Stimulated activated naive CD8-positive, alpha-beta T cell treated with anti-CD3 and anti-CD28 coated beads, Interleukin-15, Interleukin-2, amounts not matched to agents 100 U/mL and 50 U/mL, for 24 hours (primary cell): ENCODE measurements at regions not wholly inside any gene's neighbourhood (a gene's known extent, or its start where the extent isn't known, plus 50 kb on each side); places are given as distances from the start of the nearest gene placed in this dataset.
A peak's percentile ranks its signal among the peaks of the same experiment; 100 is the strongest.

Source experiments
- ATAC-seq: fragments of 150-1000 bp; cut with Tn5 transposase; one replicate; pipeline ENCODE4 v1.10.0; 2021
- DNase-seq: peaks from one replicate; pipeline ENCODE4 v3.0.0; 2021

DNA sequence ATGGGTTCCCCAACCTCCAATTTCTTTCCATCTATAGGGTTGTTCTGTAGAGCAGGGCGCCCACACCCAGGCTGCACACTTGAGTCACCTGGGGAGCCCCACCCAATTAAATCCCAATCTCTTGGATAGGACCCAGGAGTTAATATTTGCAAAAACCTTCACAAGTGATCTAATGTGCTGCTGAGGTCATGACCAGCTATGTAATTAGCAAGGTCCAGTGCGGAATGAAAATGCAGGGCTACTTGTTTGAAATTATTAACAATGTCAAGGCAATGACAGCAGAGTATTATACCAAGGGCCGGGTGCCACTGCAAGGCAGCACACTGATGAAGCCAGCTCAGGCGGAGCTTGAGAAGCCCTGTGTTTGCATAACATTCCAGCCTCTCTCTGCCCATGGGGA, 302.7 kb downstream of the MAF start:
- ATAC-seq (no peak), DNase-seq (no peak)

DNA sequence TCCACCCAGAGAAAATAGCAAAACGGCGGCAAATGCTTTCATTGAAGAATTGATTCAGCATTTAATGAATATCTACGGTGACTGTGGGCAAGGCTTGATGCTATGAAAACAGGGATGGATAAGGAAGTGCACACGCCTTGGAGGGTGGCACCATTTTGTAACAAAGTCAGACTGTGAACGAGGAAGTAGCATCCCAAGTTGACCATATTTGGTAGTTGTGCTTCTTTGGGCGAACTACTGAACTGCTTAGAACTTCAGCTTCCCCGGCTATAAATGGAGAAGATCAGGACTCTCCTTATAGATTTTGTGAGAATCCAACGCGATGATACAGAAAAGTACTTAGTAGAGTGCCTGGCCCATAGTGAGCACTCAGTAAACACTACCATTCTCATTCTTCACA, 303.2 kb downstream of the MAF start:
- DNase-seq = no peak
- ATAC-seq = no peak

DNA sequence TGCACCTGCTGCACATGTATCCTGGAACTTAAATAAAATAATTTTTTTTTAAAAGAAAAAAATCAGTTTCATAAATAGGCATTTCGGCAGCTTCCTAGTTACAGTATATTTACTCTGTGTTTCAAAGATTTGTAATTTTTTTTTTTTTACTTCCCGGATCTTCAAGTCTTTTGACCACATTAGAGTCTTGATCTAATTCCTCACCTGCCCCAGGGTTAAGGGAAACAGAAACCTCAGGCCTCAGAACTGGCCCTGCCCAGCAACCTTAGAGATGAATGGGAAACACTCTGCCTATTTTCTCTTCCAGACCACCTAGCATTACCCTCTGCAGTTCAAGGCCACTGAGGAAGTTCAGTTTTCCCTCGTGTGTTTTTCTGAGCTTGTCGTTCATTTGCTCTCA, 304.0 kb downstream of the MAF start:
- ATAC-seq = no peak

DNA sequence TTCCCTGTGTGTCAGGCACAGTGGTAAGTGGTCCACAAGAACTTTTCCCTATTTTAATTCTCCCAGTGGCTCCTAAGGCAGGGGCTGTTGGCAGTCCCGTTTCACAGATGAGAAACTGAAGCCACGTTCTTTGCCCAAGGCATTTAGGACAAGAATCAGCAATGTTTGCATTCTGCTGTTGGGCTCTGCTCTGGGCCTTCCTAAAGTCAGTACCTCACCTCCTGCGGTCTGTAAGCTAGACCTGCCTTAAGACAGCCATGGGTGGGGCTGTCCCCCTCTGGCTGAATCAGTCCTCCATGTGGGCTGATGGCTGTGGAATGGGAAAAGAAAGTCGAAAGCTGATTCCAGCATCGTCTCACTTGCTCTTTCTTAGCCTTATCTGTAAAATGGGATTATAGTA, 304.8 kb downstream of the MAF start:
- ATAC-seq = no peak
- no peak for DNase-seq

More for the DNA sequence above, 304.0 kb downstream of the MAF start:
- no peak for DNase-seq

DNA sequence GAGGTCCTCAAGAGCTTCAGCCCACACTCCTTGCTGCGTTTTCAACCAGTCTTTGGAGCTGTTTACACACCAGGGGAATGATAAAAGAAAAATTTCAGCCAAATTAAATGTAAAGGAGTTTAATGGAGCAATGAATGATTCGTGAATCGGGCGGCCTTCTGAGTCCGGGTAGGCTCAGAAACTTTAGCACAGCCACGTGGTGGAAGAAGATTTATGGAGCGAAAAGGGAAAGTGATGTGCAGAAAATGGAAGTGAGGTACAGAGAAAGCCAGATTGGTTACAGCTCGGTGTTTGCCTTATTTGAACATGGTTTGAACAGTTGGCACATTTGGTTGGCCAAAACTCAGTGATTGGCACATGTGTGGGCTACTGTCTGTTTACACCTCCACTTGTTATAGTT, 305.4 kb downstream of the MAF start:
- ATAC-seq (no peak), DNase-seq (no peak)

DNA sequence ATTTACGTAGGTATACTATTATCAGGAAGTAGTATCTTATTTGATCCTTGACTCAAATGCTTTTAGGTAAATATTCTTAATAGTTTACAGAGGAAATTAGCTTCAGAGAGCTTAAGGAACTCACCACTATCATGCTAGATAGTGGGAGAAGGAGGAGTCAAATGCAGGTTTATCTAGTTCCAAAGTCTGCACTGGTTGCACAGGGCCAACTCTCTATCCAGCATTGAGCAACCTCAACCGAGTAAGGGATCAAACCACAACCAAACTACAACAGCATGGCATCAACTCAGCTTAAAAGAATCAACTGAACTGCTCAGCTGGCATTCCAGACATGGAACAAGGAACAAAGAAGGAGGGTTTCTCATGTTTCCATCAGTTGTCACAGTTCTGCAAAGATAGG, 306.0 kb downstream of the MAF start:
- DNase-seq = no peak
- no peak for ATAC-seq

DNA sequence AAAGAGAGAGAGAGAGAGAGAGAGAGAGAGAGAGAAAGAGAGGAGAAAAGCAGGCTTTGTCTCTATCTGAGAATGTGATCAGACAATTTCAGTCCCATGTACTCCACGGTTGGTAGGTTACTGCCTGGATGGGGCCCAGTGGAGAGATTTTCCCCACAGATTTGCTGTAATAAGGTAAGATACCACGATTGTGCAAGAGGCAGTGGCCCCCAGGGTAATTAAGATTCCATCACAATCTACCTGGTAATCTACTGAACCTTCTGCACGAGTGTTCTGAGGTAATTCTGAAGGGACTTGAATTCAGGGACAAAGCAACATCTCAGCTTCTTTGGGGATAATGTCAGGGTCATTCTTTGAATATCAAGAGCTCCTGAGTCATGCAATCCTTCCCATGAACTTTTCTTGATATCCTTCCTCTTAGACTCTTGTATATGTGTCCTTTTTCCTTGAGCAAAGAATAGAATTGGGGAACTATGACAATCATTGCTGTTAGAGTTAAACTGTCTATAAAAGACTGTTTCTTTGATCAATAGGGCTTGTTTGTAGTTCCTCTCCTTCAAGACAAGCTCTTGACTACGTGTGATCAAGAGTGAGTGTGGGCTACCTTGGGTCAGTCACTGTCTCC, 306.6 kb downstream of the MAF start:
- ATAC-seq = no peak
- DNase-seq = no peak

DNA sequence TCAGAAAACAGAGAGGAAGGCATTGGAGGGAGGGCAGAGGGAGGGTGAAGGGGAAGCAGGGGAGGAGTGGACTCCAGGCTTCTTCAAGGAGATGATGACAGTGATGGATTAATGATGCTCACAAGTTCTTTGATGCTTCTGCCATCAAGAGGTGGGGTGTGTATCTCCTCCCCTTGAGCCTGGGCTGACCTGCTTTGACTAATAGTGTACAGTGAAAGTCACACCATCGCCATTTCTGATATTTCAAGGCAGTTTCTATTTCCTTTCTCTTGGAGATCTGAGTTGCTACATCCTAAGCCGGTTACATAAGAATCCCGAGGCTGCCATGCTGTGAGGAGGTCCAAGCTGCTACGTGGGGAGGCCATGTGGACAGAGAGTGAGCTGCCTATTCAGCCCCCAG, 312.5 kb downstream of the MAF start:
- no peak for DNase-seq
- ATAC-seq = peak; percentile 38

DNA sequence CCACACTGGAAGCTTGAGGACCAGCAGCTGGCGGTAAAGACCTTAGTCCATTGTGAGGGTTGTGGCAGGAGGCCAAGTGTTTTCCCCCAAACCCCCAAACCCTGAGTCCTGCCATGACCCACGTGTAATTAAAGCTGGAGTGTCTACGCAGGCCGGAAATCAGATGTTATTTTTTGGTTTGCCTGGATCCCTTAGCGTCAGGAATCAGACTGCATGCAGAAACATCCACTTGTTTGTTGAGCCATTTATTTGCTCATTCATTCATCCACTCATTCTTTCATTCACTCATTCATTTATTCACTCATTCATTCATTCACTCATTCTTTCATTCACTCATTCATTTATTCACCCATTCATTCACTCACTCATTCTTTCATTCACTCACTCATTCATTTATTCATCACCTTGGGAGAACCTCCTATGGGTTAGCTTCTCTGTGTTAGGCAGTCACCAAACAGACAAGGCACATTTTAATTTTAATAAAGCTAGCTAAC, 313.1 kb downstream of the MAF start:
- ATAC-seq = no peak

DNA sequence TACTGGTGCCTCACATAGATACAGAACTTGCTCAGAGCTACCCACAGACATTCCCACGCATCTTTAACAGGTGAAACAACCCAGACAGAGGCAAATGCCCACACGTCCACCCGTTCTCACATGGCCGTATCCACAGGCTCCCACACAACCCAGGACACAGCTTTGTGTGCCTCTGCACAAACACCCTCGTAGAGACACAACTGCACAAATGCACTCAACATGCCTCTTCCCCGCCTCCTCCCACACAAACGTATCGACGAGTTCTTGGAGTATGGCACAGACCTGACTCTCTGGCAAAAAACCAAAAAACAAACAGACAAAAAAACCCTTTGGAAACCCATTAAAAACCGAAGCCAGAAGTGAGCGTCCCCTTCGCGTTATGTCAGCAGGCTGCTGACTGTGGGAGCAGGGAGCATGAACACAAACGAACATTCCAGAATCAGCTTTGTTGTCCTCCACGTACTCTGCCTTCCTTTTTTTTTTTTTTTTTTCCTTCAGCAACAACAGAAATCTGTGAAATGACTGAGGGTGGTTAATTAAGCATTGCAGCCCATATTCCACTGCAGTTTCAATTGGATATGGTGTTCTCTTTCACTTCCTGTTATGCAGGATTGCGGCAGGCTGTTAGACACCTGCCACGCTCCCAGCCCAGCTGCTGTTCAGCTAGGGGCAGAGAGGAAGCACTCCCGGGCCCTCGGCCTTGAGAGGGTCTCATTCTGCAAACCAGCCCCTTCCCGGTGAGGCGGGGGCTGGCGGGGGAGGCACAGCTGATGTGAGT, 313.7 kb downstream of the MAF start:
- DNase-seq = peak; percentile 35
- ATAC-seq = peak; percentile 66

More for the DNA sequence above, 313.1 kb downstream of the MAF start:
- no peak for DNase-seq

DNA sequence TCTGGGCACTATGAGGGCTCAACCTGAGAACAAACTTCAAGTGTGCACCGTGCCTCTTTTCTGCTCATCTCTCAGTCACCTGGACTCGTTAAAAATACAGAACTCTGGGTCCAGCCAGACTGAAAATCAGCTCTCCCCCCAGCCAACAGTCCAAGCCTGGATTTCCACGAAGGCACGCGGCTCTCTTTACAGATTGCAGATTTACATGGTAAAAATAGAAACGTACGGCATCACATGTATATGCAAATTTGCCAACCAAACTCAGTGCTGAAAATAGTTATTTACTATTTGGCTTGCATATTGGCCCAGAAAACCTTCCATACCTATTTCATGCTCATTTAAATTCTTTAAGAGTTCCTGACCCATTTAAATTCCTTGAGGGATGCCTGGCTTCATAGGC, 315.8 kb downstream of the MAF start:
- no peak for ATAC-seq

DNA sequence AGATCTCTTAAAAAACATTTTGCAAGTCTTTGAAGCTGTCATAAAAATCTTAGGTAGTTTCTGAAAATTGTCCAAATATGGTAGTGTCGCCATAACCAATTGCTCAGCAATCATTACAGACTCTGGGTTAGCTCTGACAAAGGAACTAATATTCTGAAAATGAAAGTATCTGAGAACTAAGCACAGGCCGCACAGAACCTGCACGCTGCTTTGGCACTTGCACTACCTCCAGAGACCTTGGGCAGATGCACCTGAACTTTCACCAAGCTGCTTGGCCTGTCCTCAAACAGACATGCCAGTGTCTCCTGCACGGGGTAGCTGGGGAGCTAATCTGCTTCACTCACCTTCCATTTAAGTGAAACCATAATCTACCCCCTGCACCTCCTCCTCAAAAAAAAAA, 317.0 kb downstream of the MAF start:
- no peak for DNase-seq
- ATAC-seq = no peak

More for the DNA sequence above, 315.8 kb downstream of the MAF start:
- DNase-seq = no peak

DNA sequence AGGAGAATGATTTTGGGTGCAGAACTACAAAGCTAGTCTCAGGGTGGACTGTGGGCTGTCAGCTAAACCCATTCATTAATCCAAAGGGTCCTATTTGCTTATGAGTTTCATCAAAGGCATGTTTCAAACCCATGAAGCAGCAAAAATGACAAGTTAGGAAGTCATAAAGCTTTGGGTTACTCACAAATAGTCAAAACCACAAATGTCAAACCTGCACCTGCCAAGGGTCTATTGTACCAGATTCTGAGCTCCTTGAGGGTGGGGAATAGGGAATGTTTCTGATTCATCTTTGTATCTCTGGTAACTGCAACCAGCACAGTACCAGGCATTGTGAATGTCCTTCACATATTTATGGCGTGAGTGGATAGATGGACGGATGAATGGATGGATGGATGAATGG, 317.7 kb downstream of the MAF start:
- ATAC-seq (peak; percentile 57), DNase-seq (no peak)

DNA sequence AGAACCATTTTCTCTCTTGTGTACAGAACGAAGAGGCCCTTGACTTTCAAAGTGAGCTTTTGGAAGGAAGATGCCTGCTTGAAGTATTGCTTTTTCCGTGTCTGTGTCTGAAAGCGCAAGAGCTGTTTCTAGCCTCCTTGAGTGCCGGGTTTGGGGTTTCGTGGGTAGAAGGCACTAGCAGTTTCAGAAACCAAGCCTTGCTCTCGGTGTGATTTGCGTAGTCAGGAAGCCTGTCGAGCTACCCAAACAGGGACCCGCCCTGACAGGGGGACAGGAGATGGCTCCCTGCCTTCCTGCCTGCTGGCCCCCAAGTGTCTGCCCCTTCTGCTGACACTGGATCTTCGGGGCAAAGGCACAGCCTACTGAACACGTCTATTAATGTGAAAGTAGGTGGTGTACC, 322.0 kb downstream of the MAF start:
- ATAC-seq = peak; percentile 77

DNA sequence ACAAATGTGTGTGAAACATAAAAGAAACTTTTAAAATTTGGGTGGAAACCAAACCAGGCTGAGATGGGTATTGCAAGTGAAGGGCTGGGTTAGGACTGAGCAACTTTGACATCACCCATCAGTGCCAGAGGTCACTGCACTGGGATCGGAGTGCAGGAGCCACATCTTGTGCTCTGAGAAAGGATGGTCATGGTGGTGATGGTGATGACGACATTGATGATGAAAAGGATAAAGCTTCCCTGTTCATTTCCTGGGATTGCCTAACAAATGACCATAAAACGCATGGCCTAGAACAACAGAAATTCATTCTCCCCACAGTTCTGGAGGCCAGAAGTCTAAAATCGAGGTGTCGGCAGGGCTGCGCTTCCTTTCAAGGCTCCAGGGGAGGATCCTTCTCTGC, 324.0 kb downstream of the MAF start:
- DNase-seq (no peak), ATAC-seq (no peak)

More for the DNA sequence above, 322.0 kb downstream of the MAF start:
- DNase-seq = peak; percentile 54

DNA sequence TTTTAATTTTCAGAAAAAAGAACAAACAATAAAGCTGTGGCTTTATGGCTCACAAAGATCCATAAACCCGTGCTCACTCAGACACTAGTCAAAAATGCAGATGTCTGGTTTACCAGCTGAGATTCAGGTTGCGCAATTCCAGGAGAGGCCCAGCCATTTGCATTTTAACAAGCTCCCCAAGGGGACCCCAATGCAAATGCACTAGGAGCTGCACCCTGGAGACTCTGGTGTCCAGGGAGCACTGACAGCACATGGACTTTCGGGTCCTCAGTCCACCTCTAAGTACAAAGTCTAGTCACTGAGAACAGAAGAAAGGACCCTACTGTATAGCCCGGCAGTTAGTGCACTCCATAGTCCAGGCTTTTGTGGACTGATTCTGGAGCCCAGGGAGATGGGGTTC, 326.3 kb downstream of the MAF start:
- ATAC-seq (no peak), DNase-seq (no peak)

DNA sequence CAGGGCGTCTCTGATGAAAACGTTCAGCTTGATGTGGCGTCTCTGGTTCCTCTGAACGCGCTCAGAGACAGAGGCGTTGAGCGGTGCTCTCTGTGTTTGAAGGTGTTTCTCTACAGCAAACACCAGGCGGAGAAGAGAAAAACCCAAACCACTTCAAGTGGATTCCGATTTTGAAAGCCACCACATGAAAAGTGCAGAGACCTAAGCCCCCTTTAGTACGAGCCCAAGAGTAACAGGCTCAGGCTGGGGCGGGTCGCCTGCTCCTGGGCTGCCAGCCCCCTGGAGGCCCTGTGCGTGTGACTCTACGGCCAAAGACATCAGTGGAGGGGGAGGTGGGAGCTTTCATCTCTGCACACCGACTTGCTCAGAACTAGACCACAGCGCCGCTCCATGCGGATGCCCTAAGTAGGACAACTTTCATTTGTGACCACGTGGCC, 328.4 kb downstream of the MAF start:
- peak; percentile 74 for DNase-seq
- peak; percentile 76 for ATAC-seq

DNA sequence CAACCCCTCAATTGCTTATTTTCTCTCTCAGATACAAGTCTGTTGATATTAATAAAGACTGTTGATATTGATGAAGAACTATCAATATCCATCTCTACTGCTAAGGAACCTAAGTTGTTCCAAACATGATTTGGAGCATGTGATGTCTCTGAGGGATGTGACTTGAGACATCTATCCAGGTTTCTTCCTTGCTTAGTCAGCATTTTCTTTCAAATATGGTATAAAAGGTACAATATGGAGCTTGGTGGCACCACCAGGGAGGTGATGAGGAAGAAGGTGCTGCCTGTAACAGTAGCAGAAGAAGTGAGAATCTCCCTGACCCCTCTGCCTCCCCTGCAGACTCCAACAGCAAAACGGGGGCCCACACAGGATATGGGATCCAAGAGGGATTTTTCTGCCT, 329.0 kb downstream of the MAF start:
- ATAC-seq = no peak
- DNase-seq = no peak

DNA sequence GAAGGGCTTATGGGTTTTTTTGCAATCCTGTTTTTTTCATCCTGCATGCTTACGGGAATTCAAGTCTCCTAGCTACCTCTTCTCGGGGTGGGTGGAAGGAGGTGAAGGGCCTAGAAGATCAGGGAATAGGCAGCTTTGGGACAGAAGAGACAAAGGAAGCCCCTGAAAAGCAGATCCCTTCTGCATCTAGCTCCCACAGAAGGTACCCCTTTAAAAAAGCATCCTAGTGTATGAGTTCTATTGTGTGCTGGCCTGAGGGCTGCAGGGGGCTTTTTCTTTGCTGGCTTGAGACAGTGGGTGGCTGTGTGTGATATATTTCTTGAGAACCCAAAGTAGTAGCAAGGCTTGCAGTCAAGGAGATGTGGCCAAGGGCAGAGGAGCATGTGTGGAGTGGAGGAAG, 330.5 kb downstream of the MAF start:
- no peak for DNase-seq
- no peak for ATAC-seq

DNA sequence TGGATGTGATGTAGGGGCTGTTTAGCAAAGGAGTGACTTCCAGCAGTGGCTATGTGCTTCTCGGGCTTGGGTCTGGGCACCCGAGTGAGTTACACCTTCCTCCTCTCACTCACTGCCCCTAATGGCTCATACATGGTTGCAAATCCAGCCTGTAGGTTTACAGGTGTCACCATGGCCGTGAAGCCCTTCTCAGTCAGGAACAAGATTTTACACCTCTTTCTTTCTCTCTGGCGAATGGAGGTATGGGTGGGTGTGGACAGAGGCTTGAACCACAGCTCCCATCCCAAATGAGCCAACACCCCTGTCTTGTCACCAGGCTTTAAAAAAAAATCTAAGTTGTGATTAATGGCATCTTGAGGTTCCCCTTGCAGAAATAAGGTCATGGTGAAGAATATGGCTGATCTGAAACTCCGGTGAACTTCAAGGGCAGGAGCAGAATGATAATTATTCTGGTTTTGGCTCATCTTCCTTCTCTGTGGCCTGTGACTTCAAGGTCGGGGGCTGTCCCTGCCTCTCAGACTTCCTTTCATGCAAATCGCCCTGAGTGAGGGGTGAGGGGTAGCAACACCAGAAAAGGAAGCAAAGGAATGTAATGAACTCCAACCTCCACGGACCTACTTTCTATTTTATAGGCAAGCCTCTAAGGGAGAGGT, 331.2 kb downstream of the MAF start:
- DNase-seq (peak; percentile 73), ATAC-seq (peak; percentile 71)

DNA sequence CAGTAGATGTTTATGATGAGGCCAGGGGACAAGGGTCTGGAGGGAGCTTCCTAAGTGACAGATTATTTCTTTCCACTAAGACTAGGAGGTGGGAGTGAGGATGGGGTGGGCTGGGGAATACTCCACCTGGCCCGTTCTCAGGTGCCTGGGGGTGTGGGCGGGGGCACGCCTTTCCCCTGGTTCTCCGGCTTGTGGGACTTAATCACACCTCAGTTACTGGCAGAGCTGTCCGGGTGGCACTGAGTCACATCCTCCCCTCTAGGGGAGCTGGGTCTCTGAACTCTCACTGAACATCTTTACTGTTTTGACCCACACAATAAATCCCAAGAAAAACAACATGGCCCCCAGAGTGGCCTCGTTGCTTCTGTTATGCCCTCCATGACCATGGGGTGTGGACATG, 332.8 kb downstream of the MAF start:
- peak; percentile 36 for ATAC-seq
- peak; percentile 62 for DNase-seq

DNA sequence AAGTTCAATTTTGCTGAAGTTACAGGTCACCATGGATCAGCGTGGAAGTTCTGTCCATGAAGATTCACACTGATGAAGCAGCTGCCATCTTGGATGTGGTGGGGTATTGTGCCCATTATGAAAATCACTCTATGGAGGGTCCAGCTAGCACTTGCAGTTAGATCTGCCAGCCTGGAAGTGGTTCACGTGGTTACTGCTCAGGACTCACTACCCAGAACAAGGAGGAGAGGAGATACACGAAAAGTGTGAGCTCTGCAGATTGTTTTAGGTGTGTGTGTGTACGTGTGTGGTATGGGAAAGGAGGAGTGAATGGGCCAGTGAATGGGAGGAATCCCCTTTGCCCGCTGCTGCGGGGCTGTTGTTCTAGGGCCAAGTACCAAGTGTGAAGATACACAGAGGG, 333.4 kb downstream of the MAF start:
- ATAC-seq (no peak), DNase-seq (no peak)

DNA sequence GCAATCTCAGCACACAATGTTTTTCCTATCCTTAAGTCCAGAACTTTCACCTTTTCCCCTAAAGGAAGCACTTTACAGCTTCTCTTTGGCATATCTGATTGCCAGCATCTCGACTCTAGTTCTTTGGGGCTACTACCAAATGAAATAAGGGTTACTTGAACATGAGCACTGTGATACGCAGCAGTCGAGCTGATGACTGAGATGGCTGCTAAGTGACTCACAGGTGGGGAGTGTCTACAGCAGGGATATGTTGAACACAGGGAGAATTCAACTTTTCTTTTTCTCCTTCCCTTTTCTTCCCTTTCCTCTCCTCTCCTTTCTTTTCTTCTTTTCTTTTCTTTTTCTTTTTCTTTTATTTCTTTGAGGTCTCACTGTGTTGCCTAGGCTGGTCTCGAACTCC, 334.8 kb downstream of the MAF start:
- DNase-seq (no peak), ATAC-seq (no peak)
